Astrocyte (in vitro differentiated cells and primary cell): ENCODE measurements at regions not wholly inside any gene's neighbourhood (a gene's known extent, or its start where the extent isn't known, plus 50 kb on each side); places are given as distances from the start of the nearest gene placed in this dataset.

Source experiments
- DNase-seq: peaks from one replicate; pipeline ENCODE4 v3.0.0-alpha.2; 2010; ENCODE audit warnings: low read depth
- FAIRE-seq: peaks from 2 replicates; lab custom pipeline; 2011; peaks lifted over from hg19 to GRCh38; lab: Jason Lieb, UNC
- H2AFZ ChIP-seq: 2 replicates; pipeline ENCODE4 v1.6.0; 2012; ENCODE audit warnings: low read depth, low read length, inconsistent platforms
- H3K27ac ChIP-seq: 2 replicates; pipeline ENCODE4 v1.5.1; 2011; ENCODE audit warnings: low read depth, low read length, inconsistent platforms
- H3K27me3 ChIP-seq: 2 replicates; pipeline ENCODE4 v1.6.0; 2011; ENCODE audit warnings: low read length, inconsistent platforms; ENCODE audit not compliant: insufficient read depth
- H3K36me3 ChIP-seq: 2 replicates; pipeline ENCODE4 v1.5.1; 2011; ENCODE audit warnings: low read length, inconsistent platforms; ENCODE audit not compliant: insufficient read depth
- H3K4me1 ChIP-seq: 2 replicates; pipeline ENCODE4 v1.5.1; 2011; ENCODE audit warnings: low read length, inconsistent platforms; ENCODE audit not compliant: insufficient read depth
- H3K4me2 ChIP-seq: 2 replicates; pipeline ENCODE4 v1.6.0; 2012; ENCODE audit warnings: low read length, inconsistent platforms
- H3K4me3 ChIP-seq: 2 replicates; pipeline ENCODE4 v1.5.1; 2011; ENCODE audit warnings: low read depth, mild to moderate bottlenecking, low read length, inconsistent platforms; ENCODE audit not compliant: insufficient read depth
- H3K79me2 ChIP-seq: 2 replicates; pipeline ENCODE4 v1.6.0; 2012; ENCODE audit warnings: mild to moderate bottlenecking, low read length, inconsistent platforms; ENCODE audit not compliant: insufficient read depth
- H3K9ac ChIP-seq: 2 replicates; pipeline ENCODE4 v1.6.0; 2012; ENCODE audit warnings: mild to moderate bottlenecking, low read length, inconsistent platforms
- H3K9me3 ChIP-seq: 2 replicates; pipeline ENCODE4 v1.5.1; 2012; ENCODE audit warnings: low read depth, mild to moderate bottlenecking, low read length, inconsistent platforms; ENCODE audit not compliant: insufficient read depth
- H4K20me1 ChIP-seq: 2 replicates; pipeline ENCODE4 v1.6.0; 2012; ENCODE audit warnings: low read length, inconsistent platforms; ENCODE audit not compliant: insufficient read depth
- H3K27ac Mint-ChIP-seq: one replicate; pipeline ENCODE4 v1.8.0; 2021; ENCODE audit warnings: mild to moderate bottlenecking, mixed read lengths; ENCODE audit not compliant: unreplicated experiment
- H3K27me3 Mint-ChIP-seq: one replicate; pipeline ENCODE4 v1.8.0; 2021; ENCODE audit warnings: low read depth, mixed read lengths; ENCODE audit not compliant: unreplicated experiment
- H3K36me3 Mint-ChIP-seq: one replicate; pipeline ENCODE4 v1.8.0; 2021; ENCODE audit warnings: low read depth, mixed read lengths; ENCODE audit not compliant: unreplicated experiment
- H3K4me1 Mint-ChIP-seq: one replicate; pipeline ENCODE4 v1.8.0; 2021; ENCODE audit warnings: low read depth, mixed read lengths; ENCODE audit not compliant: unreplicated experiment
- H3K4me3 Mint-ChIP-seq: one replicate; pipeline ENCODE4 v1.8.0; 2021; ENCODE audit warnings: mild to moderate bottlenecking, moderate library complexity, mixed read lengths; ENCODE audit not compliant: unreplicated experiment
- H3K9me3 Mint-ChIP-seq: one replicate; pipeline ENCODE4 v1.8.0; 2021; ENCODE audit warnings: mild to moderate bottlenecking, mixed read lengths; ENCODE audit not compliant: unreplicated experiment
- EZH2 ChIP-seq: IDR thresholded peaks from 2 replicates; pipeline ENCODE4 v1.6.1; 2012; ENCODE audit warnings: mild to moderate bottlenecking, low read length, inconsistent platforms; ENCODE audit not compliant: insufficient read depth
- TF ChIP-seq, protein P1 (sequence below): IDR thresholded peaks from 2 replicates; pipeline ENCODE4 v1.5.1; 2011; ENCODE audit warnings: low read depth, mild to moderate bottlenecking, inconsistent platforms, low read length, moderate library complexity; ENCODE audit not compliant: insufficient read depth

DNA sequence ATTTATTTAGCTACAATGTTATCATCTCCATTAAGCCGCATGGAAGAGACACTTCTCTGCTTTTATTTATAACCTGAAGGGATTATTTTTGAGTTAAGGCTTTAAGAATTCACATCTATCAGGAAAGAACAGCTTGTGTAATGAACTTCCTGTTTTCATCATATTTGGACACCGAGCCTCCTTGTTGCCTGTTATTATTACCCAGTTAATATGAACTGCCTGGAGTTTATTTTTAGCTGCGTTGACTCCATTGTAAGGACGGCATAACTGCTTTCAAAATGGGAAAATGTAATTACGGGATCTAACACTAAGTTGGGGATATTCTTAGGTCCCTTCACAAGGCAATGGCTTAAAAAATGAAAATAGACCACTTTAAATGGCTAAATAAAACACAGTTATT is 89.0 kb upstream of the NR4A3 start:
- Histone ChIP-seq H3K9ac (no peak overlapping the region), H3K4me3 (no peak overlapping the region), H3K4me2 (no peak overlapping the region), H3K79me2 (no peaks in the 10 kb centered on the region), H3K27ac (no peak overlapping the region), H3K36me3 (no peaks in the 10 kb centered on the region), H3K4me1 (no peaks in the 10 kb centered on the region), H3K9me3 (no peaks in the 10 kb centered on the region), H2AFZ (no peak overlapping the region), H3K27me3 (no peaks in the 10 kb centered on the region), H4K20me1 (no peaks in the 10 kb centered on the region)
- TF ChIP-seq EZH2 = no peak
- TF ChIP-seq, protein P1, sequence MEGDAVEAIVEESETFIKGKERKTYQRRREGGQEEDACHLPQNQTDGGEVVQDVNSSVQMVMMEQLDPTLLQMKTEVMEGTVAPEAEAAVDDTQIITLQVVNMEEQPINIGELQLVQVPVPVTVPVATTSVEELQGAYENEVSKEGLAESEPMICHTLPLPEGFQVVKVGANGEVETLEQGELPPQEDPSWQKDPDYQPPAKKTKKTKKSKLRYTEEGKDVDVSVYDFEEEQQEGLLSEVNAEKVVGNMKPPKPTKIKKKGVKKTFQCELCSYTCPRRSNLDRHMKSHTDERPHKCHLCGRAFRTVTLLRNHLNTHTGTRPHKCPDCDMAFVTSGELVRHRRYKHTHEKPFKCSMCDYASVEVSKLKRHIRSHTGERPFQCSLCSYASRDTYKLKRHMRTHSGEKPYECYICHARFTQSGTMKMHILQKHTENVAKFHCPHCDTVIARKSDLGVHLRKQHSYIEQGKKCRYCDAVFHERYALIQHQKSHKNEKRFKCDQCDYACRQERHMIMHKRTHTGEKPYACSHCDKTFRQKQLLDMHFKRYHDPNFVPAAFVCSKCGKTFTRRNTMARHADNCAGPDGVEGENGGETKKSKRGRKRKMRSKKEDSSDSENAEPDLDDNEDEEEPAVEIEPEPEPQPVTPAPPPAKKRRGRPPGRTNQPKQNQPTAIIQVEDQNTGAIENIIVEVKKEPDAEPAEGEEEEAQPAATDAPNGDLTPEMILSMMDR = no peak
- Mint-ChIP-seq H3K4me1 (no peaks in the 10 kb centered on the region), H3K4me3 (no peak overlapping the region), H3K27ac (no peak overlapping the region), H3K27me3 (no peaks in the 10 kb centered on the region), H3K36me3 (no peaks in the 10 kb centered on the region), H3K9me3 (no peaks in the 10 kb centered on the region)
- FAIRE-seq = no peak
- no peak for DNase-seq

DNA sequence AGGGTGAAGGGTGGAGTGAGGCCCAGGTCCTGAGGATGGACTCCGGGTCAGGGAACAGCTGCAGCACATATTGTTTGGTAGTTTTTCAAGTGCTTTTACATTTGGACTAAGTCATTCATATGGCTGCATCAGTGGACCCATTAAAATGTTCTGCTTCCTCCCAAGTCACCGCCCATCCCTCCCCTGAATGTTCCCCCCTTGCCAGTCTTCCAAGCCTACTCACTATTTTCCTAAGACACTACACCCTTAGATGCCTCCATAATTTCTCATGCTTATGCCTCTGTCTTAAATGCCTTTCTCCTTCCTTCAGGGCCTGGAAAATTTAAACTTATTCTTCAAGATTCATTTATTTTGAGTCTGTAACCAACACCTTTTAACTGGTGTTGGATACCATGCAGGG is 86.6 kb upstream of the NR4A3 start:
- H3K9ac ChIP-seq = no peak overlapping the region
- Mint-ChIP-seq H3K27ac (no peak overlapping the region), H3K4me1 (no peaks in the 10 kb centered on the region), H3K36me3 (no peaks in the 10 kb centered on the region), H3K4me3 (no peak overlapping the region), H3K27me3 (no peaks in the 10 kb centered on the region), H3K9me3 (no peaks in the 10 kb centered on the region)
- DNase-seq (no peak), FAIRE-seq (no peak)
- no peaks in the 10 kb centered on the region for H3K4me1 ChIP-seq
- no peak overlapping the region for H2AFZ ChIP-seq
- H3K4me2 ChIP-seq = no peak overlapping the region
- H3K79me2 ChIP-seq = no peaks in the 10 kb centered on the region
- H3K27ac ChIP-seq = no peak overlapping the region
- no peaks in the 10 kb centered on the region for H4K20me1 ChIP-seq
- no peak overlapping the region for H3K4me3 ChIP-seq
- no peaks in the 10 kb centered on the region for H3K9me3 ChIP-seq
- TF ChIP-seq, protein P1 = no peak
- no peak for TF ChIP-seq EZH2
- H3K36me3 ChIP-seq = no peaks in the 10 kb centered on the region
- H3K27me3 ChIP-seq = no peaks in the 10 kb centered on the region

DNA sequence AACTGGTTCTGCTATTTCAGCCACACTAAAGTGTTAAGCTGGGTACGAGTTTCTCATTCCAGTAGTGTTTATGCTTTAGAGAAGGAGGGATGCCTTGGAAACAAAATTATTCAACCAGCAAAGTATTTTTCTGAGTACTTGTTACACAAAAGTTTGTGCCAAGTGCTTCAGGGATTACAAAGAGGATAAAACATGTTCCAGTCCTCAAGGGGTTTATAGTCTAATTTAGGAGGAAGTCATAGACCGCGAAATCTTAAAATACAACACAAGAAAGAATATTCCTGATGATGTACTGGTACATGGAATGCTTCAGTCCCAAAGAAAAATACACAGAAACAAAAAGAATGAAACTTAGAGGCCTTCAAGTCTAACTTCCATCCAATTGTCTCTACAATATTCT is 85.4 kb upstream of the NR4A3 start:
- Histone ChIP-seq H3K9ac (no peak overlapping the region), H3K4me2 (no peak overlapping the region), H4K20me1 (no peaks in the 10 kb centered on the region), H3K4me3 (no peak overlapping the region), H3K36me3 (no peaks in the 10 kb centered on the region), H3K79me2 (no peaks in the 10 kb centered on the region), H3K27ac (no peak overlapping the region), H3K9me3 (no peaks in the 10 kb centered on the region), H3K4me1 (no peaks in the 10 kb centered on the region), H2AFZ (no peak overlapping the region), H3K27me3 (no peaks in the 10 kb centered on the region)
- Mint-ChIP-seq H3K27me3 (no peaks in the 10 kb centered on the region), H3K4me1 (no peaks in the 10 kb centered on the region), H3K36me3 (no peaks in the 10 kb centered on the region), H3K4me3 (no peak overlapping the region), H3K27ac (no peak overlapping the region), H3K9me3 (no peaks in the 10 kb centered on the region)
- no peak for DNase-seq
- TF ChIP-seq, protein P1 = no peak
- no peak for TF ChIP-seq EZH2
- FAIRE-seq = no peak
